Astrocyte (in vitro differentiated cells and primary cell): ENCODE measurements at regions not wholly inside any gene's neighbourhood (a gene's known extent, or its start where the extent isn't known, plus 50 kb on each side); places are given as distances from the start of the nearest gene placed in this dataset.
"Not testable (repeated sequence)": the region's sequence is repeated elsewhere in the genome, so short reads cannot be mapped to it uniquely, and the experiment has no call there.

Experiments used
- DNase-seq: peaks from one replicate; pipeline ENCODE4 v3.0.0-alpha.2; 2010; ENCODE audit warnings: low read depth
- FAIRE-seq: peaks from 2 replicates; lab custom pipeline; 2011; peaks lifted over from hg19 to GRCh38; lab: Jason Lieb, UNC
- H2AFZ ChIP-seq: 2 replicates; pipeline ENCODE4 v1.6.0; 2012; ENCODE audit warnings: low read depth, low read length, inconsistent platforms
- H3K27ac ChIP-seq: 2 replicates; pipeline ENCODE4 v1.5.1; 2011; ENCODE audit warnings: low read depth, low read length, inconsistent platforms
- H3K27me3 ChIP-seq: 2 replicates; pipeline ENCODE4 v1.6.0; 2011; ENCODE audit warnings: low read length, inconsistent platforms; ENCODE audit not compliant: insufficient read depth
- H3K36me3 ChIP-seq: 2 replicates; pipeline ENCODE4 v1.5.1; 2011; ENCODE audit warnings: low read length, inconsistent platforms; ENCODE audit not compliant: insufficient read depth
- H3K4me1 ChIP-seq: 2 replicates; pipeline ENCODE4 v1.5.1; 2011; ENCODE audit warnings: low read length, inconsistent platforms; ENCODE audit not compliant: insufficient read depth
- H3K4me2 ChIP-seq: 2 replicates; pipeline ENCODE4 v1.6.0; 2012; ENCODE audit warnings: low read length, inconsistent platforms
- H3K4me3 ChIP-seq: 2 replicates; pipeline ENCODE4 v1.5.1; 2011; ENCODE audit warnings: low read depth, mild to moderate bottlenecking, low read length, inconsistent platforms; ENCODE audit not compliant: insufficient read depth
- H3K79me2 ChIP-seq: 2 replicates; pipeline ENCODE4 v1.6.0; 2012; ENCODE audit warnings: mild to moderate bottlenecking, low read length, inconsistent platforms; ENCODE audit not compliant: insufficient read depth
- H3K9ac ChIP-seq: 2 replicates; pipeline ENCODE4 v1.6.0; 2012; ENCODE audit warnings: mild to moderate bottlenecking, low read length, inconsistent platforms
- H3K9me3 ChIP-seq: 2 replicates; pipeline ENCODE4 v1.5.1; 2012; ENCODE audit warnings: low read depth, mild to moderate bottlenecking, low read length, inconsistent platforms; ENCODE audit not compliant: insufficient read depth
- H4K20me1 ChIP-seq: 2 replicates; pipeline ENCODE4 v1.6.0; 2012; ENCODE audit warnings: low read length, inconsistent platforms; ENCODE audit not compliant: insufficient read depth
- H3K27ac Mint-ChIP-seq: one replicate; pipeline ENCODE4 v1.8.0; 2021; ENCODE audit warnings: mild to moderate bottlenecking, mixed read lengths; ENCODE audit not compliant: unreplicated experiment
- H3K27me3 Mint-ChIP-seq: one replicate; pipeline ENCODE4 v1.8.0; 2021; ENCODE audit warnings: low read depth, mixed read lengths; ENCODE audit not compliant: unreplicated experiment
- H3K36me3 Mint-ChIP-seq: one replicate; pipeline ENCODE4 v1.8.0; 2021; ENCODE audit warnings: low read depth, mixed read lengths; ENCODE audit not compliant: unreplicated experiment
- H3K4me1 Mint-ChIP-seq: one replicate; pipeline ENCODE4 v1.8.0; 2021; ENCODE audit warnings: low read depth, mixed read lengths; ENCODE audit not compliant: unreplicated experiment
- H3K4me3 Mint-ChIP-seq: one replicate; pipeline ENCODE4 v1.8.0; 2021; ENCODE audit warnings: mild to moderate bottlenecking, moderate library complexity, mixed read lengths; ENCODE audit not compliant: unreplicated experiment
- H3K9me3 Mint-ChIP-seq: one replicate; pipeline ENCODE4 v1.8.0; 2021; ENCODE audit warnings: mild to moderate bottlenecking, mixed read lengths; ENCODE audit not compliant: unreplicated experiment
- EZH2 ChIP-seq: IDR thresholded peaks from 2 replicates; pipeline ENCODE4 v1.6.1; 2012; ENCODE audit warnings: mild to moderate bottlenecking, low read length, inconsistent platforms; ENCODE audit not compliant: insufficient read depth
- TF ChIP-seq, protein P1 (sequence below): IDR thresholded peaks from 2 replicates; pipeline ENCODE4 v1.5.1; 2011; ENCODE audit warnings: low read depth, mild to moderate bottlenecking, inconsistent platforms, low read length, moderate library complexity; ENCODE audit not compliant: insufficient read depth

DNA sequence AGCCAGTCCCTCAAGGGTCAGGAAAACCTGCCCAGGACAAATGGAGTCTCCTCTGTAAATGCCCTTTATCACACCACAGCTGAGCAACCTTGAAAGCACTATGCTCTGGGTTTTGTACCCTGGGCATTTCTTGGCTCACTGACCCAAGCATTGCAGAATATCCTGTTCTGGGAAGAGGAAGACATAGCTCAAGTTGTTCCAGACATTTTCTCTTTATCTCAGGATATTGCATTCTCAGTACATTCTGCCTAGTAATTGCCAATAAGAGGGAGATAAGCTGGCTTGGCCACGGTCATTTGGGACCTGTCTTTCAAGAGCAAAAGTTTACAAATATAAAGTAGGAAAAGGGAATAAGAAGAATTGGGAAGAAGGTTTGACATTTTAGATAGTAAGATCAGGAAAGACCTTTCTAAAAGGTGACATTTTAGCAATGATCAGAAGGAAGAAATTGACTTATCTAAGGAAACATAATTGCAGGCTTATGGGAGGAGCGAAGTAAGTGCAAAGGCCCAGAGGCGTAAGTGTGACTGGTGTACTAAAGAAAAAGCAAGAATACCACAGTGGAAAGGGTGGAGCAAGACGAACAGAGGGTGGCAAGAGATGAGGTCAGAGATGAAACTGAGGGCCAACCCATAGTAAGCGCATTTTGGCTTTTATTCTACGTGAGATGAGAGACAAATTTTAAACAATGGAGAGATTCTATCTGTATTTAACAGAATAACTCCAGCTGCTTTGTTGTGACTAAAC lies 394.0 kb upstream of the CXADR start:
- H3K36me3 ChIP-seq = no peaks in the 10 kb centered on the region
- H3K27ac ChIP-seq = no peak overlapping the region
- TF ChIP-seq EZH2 = no peak
- H2AFZ ChIP-seq = no peak overlapping the region
- no peak overlapping the region for H3K9ac ChIP-seq
- no peak overlapping the region for H3K4me2 ChIP-seq
- H3K4me3 Mint-ChIP-seq = no peak overlapping the region
- H4K20me1 ChIP-seq = no peaks in the 10 kb centered on the region
- H3K9me3 ChIP-seq = no peaks in the 10 kb centered on the region
- H3K36me3 Mint-ChIP-seq = no peaks in the 10 kb centered on the region
- FAIRE-seq (no peak), DNase-seq (no peak)
- no peak overlapping the region for H3K4me3 ChIP-seq
- no peaks in the 10 kb centered on the region for H3K79me2 ChIP-seq
- H3K4me1 Mint-ChIP-seq = no peaks in the 10 kb centered on the region
- no peak overlapping the region for H3K27ac Mint-ChIP-seq
- H3K27me3 ChIP-seq = no peaks in the 10 kb centered on the region
- peaks cover 5% of the 10 kb centered on the region for H3K9me3 Mint-ChIP-seq
- H3K4me1 ChIP-seq = no peaks in the 10 kb centered on the region
- H3K27me3 Mint-ChIP-seq = no peaks in the 10 kb centered on the region

DNA sequence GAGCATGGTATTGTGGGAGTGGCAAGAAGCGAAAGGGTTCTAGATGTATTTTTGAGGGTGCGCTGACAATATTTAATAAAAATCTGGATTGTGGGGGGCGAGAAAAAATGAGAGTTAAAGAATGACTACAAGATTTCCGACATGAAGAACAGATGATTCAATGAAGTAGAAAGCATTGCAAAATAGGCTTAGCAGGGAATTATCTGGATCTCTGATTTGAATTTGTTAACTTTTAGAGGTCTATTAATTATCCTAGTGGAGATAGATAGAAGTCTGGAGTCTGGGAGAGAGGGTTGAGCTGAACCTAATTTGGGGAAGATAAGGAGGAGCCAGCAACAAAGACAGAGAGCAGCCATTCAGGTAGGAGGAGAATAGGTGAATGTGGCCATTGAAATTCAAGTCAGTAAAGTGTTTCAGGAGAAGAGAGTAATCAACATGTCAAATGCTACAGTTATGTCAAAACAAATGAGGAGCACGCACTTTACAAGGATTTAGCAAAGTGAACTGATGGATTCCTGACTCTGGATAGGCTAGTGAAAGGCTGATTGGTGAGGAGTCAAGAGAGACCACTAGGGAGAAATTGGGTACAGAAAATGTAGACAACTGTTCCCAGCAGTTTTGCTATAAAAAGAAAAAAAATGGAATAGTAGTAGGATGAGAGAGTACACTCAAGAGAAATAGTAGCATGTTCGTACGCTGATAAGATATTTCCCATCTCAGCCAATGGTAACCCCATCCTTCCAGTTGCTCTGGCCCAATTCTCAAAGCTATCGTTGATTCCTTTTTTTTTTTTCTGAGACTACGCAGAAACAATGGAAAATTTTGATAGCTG lies 393.2 kb upstream of the CXADR start:
- H3K4me3 ChIP-seq = no peak overlapping the region
- FAIRE-seq (no peak), DNase-seq (no peak)
- H3K27me3 ChIP-seq = no peaks in the 10 kb centered on the region
- H3K9me3 ChIP-seq = no peaks in the 10 kb centered on the region
- Mint-ChIP-seq H3K27ac (no peak overlapping the region), H3K36me3 (no peaks in the 10 kb centered on the region), H3K4me3 (no peak overlapping the region), H3K4me1 (no peaks in the 10 kb centered on the region), H3K9me3 (peaks cover 5% of the 10 kb centered on the region), H3K27me3 (no peaks in the 10 kb centered on the region)
- no peaks in the 10 kb centered on the region for H3K79me2 ChIP-seq
- no peak overlapping the region for H2AFZ ChIP-seq
- no peak overlapping the region for H3K27ac ChIP-seq
- TF ChIP-seq, protein P1, sequence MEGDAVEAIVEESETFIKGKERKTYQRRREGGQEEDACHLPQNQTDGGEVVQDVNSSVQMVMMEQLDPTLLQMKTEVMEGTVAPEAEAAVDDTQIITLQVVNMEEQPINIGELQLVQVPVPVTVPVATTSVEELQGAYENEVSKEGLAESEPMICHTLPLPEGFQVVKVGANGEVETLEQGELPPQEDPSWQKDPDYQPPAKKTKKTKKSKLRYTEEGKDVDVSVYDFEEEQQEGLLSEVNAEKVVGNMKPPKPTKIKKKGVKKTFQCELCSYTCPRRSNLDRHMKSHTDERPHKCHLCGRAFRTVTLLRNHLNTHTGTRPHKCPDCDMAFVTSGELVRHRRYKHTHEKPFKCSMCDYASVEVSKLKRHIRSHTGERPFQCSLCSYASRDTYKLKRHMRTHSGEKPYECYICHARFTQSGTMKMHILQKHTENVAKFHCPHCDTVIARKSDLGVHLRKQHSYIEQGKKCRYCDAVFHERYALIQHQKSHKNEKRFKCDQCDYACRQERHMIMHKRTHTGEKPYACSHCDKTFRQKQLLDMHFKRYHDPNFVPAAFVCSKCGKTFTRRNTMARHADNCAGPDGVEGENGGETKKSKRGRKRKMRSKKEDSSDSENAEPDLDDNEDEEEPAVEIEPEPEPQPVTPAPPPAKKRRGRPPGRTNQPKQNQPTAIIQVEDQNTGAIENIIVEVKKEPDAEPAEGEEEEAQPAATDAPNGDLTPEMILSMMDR = no peak
- TF ChIP-seq EZH2 = no peak
- no peaks in the 10 kb centered on the region for H3K4me1 ChIP-seq
- H3K9ac ChIP-seq = no peak overlapping the region
- no peaks in the 10 kb centered on the region for H3K36me3 ChIP-seq
- no peaks in the 10 kb centered on the region for H4K20me1 ChIP-seq
- no peak overlapping the region for H3K4me2 ChIP-seq

DNA sequence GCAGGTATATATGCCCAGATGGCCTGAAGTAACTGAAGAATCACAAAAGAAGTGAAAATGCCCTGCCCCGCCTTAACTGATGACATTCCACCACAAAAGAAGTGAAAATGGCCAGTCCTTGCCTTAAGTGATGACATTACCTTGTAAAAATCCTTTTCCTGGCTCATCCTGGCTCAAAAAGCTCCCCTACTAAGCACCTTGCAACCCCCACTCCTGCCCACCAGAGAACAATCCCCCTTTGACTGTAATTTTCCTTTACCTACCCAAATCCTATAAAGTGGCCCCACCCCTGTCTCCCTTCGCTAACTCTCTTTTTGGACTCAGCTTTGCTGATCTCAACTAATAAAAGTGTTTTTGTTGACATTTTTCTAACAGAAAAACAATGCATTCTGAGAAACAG lies 385.4 kb upstream of the CXADR start:
- H3K79me2 ChIP-seq, H3K9ac ChIP-seq, H3K4me2 ChIP-seq, H3K27ac ChIP-seq, H4K20me1 ChIP-seq, H3K4me1 ChIP-seq, FAIRE-seq, H3K36me3 Mint-ChIP-seq, H3K4me3 Mint-ChIP-seq, H3K27me3 ChIP-seq, H3K9me3 Mint-ChIP-seq, H3K9me3 ChIP-seq, DNase-seq, H3K4me1 Mint-ChIP-seq, H3K36me3 ChIP-seq, H2AFZ ChIP-seq, H3K4me3 ChIP-seq, H3K27ac Mint-ChIP-seq, H3K27me3 Mint-ChIP-seq: not testable (repeated sequence)
